Esophagus muscularis mucosa (tissue), 4 donors: ENCODE measurements at regions not wholly inside any gene's neighbourhood (a gene's known extent, or its start where the extent isn't known, plus 50 kb on each side); places are given as distances from the start of the nearest gene placed in this dataset.

Experiments
- EP300 ChIP-seq: sonication (generic); formaldehyde crosslinking; IDR thresholded peaks from one replicate; pipeline ENCODE4 v1.6.1; 2017; ENCODE audit warnings: antibody characterized with exemption
- POLR2A ChIP-seq: fragments of 450-650 bp; IDR thresholded peaks from one replicate; pipeline ENCODE4 v1.6.1; 2017; ENCODE audit warnings: antibody characterized with exemption, moderate library complexity, mild to moderate bottlenecking, low read depth
- TF ChIP-seq, protein P1 (sequence below), 3 experiments: fragments of 200-600 bp in 2 of 3; fragments of 450-650 bp in 1 of 3; sonication (generic) in 2 of 3; IDR thresholded peaks; one replicate each; pipeline ENCODE4 v1.5.1; 2017 to 2019; ENCODE audit warnings: antibody characterized with exemption in 3 of 3, mild to moderate bottlenecking in 2 of 3, moderate library complexity in 1 of 3

DNA sequence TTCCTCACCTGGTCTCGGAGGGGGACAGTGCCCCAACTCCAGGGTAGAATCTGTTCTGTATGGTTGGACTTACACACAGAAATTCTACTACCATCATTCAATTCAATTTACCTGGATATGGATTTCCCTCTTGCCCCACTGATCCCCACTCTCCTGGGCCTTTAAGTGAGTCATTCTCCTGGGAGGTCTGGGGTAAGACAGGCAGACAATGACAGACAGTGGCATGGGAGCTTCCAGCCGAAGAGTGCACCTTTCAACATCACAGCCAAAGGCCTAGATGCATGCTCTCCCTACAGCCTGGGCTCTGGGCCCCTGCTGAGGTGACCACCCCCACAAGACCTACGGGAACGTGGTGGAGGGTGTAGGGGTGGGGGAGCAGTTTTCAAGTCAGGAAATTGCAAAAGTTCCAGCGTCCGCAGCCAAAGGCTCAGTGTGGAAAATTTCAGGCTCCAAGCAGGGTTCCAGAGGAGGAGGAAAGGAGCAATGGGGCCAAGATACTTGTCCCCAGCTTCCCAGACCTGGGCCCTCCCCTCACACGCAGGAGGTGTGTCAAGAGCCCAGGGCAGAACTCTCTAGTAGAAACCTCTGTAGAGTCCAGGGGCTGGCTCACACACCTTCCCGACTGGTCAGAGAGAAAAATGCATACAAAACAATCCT lies 296.4 kb downstream of the CYP26B1 start:
- TF ChIP-seq, protein P1, sequence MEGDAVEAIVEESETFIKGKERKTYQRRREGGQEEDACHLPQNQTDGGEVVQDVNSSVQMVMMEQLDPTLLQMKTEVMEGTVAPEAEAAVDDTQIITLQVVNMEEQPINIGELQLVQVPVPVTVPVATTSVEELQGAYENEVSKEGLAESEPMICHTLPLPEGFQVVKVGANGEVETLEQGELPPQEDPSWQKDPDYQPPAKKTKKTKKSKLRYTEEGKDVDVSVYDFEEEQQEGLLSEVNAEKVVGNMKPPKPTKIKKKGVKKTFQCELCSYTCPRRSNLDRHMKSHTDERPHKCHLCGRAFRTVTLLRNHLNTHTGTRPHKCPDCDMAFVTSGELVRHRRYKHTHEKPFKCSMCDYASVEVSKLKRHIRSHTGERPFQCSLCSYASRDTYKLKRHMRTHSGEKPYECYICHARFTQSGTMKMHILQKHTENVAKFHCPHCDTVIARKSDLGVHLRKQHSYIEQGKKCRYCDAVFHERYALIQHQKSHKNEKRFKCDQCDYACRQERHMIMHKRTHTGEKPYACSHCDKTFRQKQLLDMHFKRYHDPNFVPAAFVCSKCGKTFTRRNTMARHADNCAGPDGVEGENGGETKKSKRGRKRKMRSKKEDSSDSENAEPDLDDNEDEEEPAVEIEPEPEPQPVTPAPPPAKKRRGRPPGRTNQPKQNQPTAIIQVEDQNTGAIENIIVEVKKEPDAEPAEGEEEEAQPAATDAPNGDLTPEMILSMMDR (IDR thresholded peaks at IDR 0.05), result no peak
- TF ChIP-seq POLR2A (no peak), EP300 (no peak)
